Stomach (tissue), 4 donors: ENCODE measurements at regions not wholly inside any gene's neighbourhood (a gene's known extent, or its start where the extent isn't known, plus 50 kb on each side); places are given as distances from the start of the nearest gene placed in this dataset.

ENCODE experiments used
- POLR2A ChIP-seq, 4 donors: fragments of 450-650 bp; IDR thresholded peaks; one replicate each; pipeline ENCODE4 v1.6.1; 2016; ENCODE audit warnings: antibody characterized with exemption in 4 of 4, control low read depth in 2 of 4, mild to moderate bottlenecking in 1 of 4, moderate library complexity in 1 of 4
- POLR2AphosphoS5 ChIP-seq, 3 donors: sonication (generic); formaldehyde crosslinking; IDR thresholded peaks; one replicate each; pipeline ENCODE4 v1.6.1; 2016; ENCODE audit warnings: antibody characterized with exemption in 3 of 3
- TF ChIP-seq, protein P1 (sequence below), 7 experiments: fragments of 450-650 bp in 4 of 7; fragments of 200-600 bp in 3 of 7; sonication (generic) in 3 of 7; IDR thresholded peaks; one replicate each; pipeline ENCODE4 v1.5.1; 2016 to 2019; ENCODE audit warnings: antibody characterized with exemption in 7 of 7, control low read depth in 2 of 7, mild to moderate bottlenecking in 1 of 7

DNA sequence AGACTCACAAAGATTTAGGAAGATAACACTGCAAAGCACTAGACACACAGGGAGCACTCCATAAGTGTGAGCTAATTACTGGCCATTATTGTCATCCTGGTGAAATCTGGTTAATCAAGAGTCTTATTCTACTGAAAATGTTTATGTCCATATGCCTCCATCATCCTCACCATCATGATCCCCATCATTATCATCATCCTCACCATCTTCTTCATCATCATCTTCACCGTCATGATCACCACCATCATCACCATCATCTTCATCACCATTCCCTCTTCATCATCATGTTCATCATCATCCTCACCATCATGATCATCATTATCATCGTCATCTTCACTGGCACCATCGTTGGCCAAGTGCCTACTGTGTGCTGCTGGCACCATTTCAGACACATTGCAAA lies 76.3 kb upstream of the CARD11 start:
- TF ChIP-seq, protein P1, sequence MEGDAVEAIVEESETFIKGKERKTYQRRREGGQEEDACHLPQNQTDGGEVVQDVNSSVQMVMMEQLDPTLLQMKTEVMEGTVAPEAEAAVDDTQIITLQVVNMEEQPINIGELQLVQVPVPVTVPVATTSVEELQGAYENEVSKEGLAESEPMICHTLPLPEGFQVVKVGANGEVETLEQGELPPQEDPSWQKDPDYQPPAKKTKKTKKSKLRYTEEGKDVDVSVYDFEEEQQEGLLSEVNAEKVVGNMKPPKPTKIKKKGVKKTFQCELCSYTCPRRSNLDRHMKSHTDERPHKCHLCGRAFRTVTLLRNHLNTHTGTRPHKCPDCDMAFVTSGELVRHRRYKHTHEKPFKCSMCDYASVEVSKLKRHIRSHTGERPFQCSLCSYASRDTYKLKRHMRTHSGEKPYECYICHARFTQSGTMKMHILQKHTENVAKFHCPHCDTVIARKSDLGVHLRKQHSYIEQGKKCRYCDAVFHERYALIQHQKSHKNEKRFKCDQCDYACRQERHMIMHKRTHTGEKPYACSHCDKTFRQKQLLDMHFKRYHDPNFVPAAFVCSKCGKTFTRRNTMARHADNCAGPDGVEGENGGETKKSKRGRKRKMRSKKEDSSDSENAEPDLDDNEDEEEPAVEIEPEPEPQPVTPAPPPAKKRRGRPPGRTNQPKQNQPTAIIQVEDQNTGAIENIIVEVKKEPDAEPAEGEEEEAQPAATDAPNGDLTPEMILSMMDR (IDR thresholded peaks at IDR 0.05): no peak
- TF ChIP-seq POLR2A (IDR thresholded peaks at IDR 0.05): no peak
- no peak for TF ChIP-seq POLR2AphosphoS5 (IDR thresholded peaks at IDR 0.05)
